Epithelial cell of esophagus (primary cell): ENCODE measurements at regions not wholly inside any gene's neighbourhood (a gene's known extent, or its start where the extent isn't known, plus 50 kb on each side); places are given as distances from the start of the nearest gene placed in this dataset.

ENCODE experiments used
- DNase-seq: peaks from one replicate; pipeline ENCODE4 v3.0.0; 2010; ENCODE audit warnings: low read depth
- H3K4me3 ChIP-seq: 2 replicates; pipeline ENCODE4 v1.5.1; 2011; ENCODE audit warnings: mild to moderate bottlenecking, low read length, control low read depth
- CTCF ChIP-seq: IDR thresholded peaks from 2 replicates; pipeline ENCODE4 v1.5.1; 2011; ENCODE audit warnings: low read depth, mild to moderate bottlenecking, low read length, control low read depth, inconsistent platforms; ENCODE audit not compliant: insufficient read depth; ENCODE audit errors: missing control alignments

- TF ChIP-seq CTCF: no peak
- H3K4me3 ChIP-seq: no peak overlapping the region
- DNase-seq: no peak
Measured at GRCh38 chr2:160977854-160978253, 182.4 kb upstream of the TANK start.

GRCh38 chr2:160984426-160985077, 175.7 kb upstream of the TANK start:
- no peak for TF ChIP-seq CTCF
- no peak overlapping the region for H3K4me3 ChIP-seq
- DNase-seq: no peak

GRCh38 chr2:160989778-160990177, 170.4 kb upstream of the TANK start:
- no peak for TF ChIP-seq CTCF
- no peak for DNase-seq
- no peak overlapping the region for H3K4me3 ChIP-seq

GRCh38 chr2:160993654-160994061, 166.6 kb upstream of the TANK start:
- no peak overlapping the region for H3K4me3 ChIP-seq
- DNase-seq: no peak
- no peak for TF ChIP-seq CTCF

GRCh38 chr2:160994141-160995002, 165.9 kb upstream of the TANK start:
- peak; percentile 94 for DNase-seq
- no peak overlapping the region for H3K4me3 ChIP-seq
- peak; percentile 81 for TF ChIP-seq CTCF

- TF ChIP-seq CTCF: no peak
- H3K4me3 ChIP-seq: no peak overlapping the region
- no peak for DNase-seq
Measured at GRCh38 chr2:160996584-160996983, 163.6 kb upstream of the TANK start.
